ENCODE measurements at regions not wholly inside any gene's neighbourhood (a gene's known extent, or its start where the extent isn't known, plus 50 kb on each side); places are given as distances from the start of the nearest gene placed in this dataset.

DNA sequence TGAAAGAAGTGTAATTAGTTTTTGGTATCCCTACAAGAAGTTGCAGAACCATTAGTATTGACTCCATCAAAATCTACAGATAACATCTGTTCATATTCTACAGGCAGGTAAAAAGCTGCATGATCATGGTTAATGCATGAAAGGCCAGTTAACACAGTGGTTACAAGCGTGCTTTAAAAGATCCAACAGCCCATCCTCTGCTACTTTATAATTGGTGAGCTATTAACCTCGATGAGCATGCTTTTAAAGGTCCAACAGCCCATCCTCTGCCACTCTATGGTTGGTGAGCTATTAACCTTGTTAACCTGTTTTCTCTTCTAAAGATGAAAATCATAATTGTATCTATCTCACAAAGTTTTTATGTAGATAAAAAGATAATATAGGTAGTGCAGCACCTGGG, 289.3 kb downstream of the DUSP6 start:
- DNase-seq (no peak), ATAC-seq (ENCODE audit: insufficient read depth, low FRiP score) (no peak)
- Histone ChIP-seq H3K9ac (ENCODE audit: insufficient read depth in 1 of 2, low read length in 2 of 2) (no peak overlapping the region), H3K27me3 (ENCODE audit: control insufficient read depth in 3 of 3, insufficient read depth in 3 of 3, low read length in 2 of 3) (no peaks in the 10 kb centered on the region), H3K27ac (ENCODE audit: low read depth in 1 of 2, low read length in 1 of 2) (no peak overlapping the region), H3K9me3 (ENCODE audit: control insufficient read depth in 4 of 4, insufficient read depth in 3 of 4, low read length in 3 of 4) (no peaks in the 10 kb centered on the region), H3K36me3 (ENCODE audit: control insufficient read depth in 4 of 4, insufficient read depth in 4 of 4, low read length in 4 of 4) (no peaks in the 10 kb centered on the region), H3K4me3 (no peak overlapping the region), H3K4me1 (ENCODE audit: control insufficient read depth in 5 of 5, insufficient read depth in 5 of 5, low read length in 5 of 5) (peaks cover 0 to 10% (median 0%) of the 10 kb centered on the region in 5 donors)
- TF ChIP-seq, protein P1, sequence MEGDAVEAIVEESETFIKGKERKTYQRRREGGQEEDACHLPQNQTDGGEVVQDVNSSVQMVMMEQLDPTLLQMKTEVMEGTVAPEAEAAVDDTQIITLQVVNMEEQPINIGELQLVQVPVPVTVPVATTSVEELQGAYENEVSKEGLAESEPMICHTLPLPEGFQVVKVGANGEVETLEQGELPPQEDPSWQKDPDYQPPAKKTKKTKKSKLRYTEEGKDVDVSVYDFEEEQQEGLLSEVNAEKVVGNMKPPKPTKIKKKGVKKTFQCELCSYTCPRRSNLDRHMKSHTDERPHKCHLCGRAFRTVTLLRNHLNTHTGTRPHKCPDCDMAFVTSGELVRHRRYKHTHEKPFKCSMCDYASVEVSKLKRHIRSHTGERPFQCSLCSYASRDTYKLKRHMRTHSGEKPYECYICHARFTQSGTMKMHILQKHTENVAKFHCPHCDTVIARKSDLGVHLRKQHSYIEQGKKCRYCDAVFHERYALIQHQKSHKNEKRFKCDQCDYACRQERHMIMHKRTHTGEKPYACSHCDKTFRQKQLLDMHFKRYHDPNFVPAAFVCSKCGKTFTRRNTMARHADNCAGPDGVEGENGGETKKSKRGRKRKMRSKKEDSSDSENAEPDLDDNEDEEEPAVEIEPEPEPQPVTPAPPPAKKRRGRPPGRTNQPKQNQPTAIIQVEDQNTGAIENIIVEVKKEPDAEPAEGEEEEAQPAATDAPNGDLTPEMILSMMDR (IDR thresholded peaks at IDR 0.05; ENCODE audit: control extremely low read depth, extremely low read depth), result no peak
- WGBS, 2 donors, result 80 to 83% methylated on average over 2 of the region's 2 CpGs

DNA sequence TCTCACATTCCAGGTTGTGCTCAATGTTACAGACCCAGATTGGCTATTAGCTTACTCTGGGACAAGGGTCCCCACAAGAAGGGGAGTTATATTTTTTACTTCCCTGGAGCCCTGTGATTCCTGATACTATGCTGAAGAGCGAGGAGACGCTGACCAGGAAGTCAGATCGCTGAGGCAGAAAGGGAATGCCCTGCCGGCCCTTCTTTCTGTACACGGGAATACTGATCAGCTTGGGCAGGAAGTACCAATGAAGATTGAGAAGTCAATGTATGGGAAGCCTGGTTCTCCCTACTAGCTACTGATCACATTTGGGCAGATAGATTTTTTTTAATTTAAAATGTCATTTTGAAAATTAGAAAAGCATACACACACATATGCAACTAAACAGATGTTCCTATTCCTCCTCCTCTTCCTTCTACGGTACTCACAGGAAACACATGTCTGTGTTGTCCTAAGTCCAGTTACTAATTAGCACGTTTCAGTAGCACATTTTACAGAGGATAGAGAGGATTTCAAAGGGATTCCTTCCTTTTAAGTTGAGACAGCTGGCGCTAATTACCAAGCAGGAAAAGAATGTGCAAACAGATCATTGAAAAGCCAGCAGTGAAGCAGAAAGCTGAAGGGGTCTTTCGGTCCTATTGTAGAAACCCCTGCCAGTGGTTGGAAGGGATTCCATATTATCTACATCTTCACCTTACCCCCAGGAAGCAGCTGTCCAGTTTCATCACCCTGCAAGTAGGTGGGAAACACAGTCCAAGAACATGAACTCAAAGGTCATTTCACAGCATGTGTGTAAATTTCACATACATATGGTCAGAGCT, 292.4 kb downstream of the DUSP6 start:
- TF ChIP-seq, protein P1 (IDR thresholded peaks at IDR 0.05; ENCODE audit: control extremely low read depth, extremely low read depth), result no peak
- H3K36me3 ChIP-seq (ENCODE audit: control insufficient read depth in 4 of 4, insufficient read depth in 4 of 4, low read length in 4 of 4), result no peaks in the 10 kb centered on the region
- ATAC-seq (ENCODE audit: insufficient read depth, low FRiP score), result no peak
- no peaks in the 10 kb centered on the region for H3K9me3 ChIP-seq (ENCODE audit: control insufficient read depth in 4 of 4, insufficient read depth in 3 of 4, low read length in 3 of 4)
- H3K9ac ChIP-seq (ENCODE audit: insufficient read depth in 1 of 2, low read length in 2 of 2), result no peak overlapping the region
- H3K27me3 ChIP-seq (ENCODE audit: control insufficient read depth in 3 of 3, insufficient read depth in 3 of 3, low read length in 2 of 3), result no peaks in the 10 kb centered on the region
- H3K4me1 ChIP-seq (ENCODE audit: control insufficient read depth in 5 of 5, insufficient read depth in 5 of 5, low read length in 5 of 5), result peaks cover 0 to 10% (median 0%) of the 10 kb centered on the region in 5 donors
- no peak overlapping the region for H3K4me3 ChIP-seq
- H3K27ac ChIP-seq (ENCODE audit: low read depth in 1 of 2, low read length in 1 of 2), result no peak overlapping the region
- WGBS, 2 donors, result 49 to 52% methylated on average over 9 of the region's 9 CpGs
- DNase-seq, result peak in 1 of 3 donors; percentile 17

DNA sequence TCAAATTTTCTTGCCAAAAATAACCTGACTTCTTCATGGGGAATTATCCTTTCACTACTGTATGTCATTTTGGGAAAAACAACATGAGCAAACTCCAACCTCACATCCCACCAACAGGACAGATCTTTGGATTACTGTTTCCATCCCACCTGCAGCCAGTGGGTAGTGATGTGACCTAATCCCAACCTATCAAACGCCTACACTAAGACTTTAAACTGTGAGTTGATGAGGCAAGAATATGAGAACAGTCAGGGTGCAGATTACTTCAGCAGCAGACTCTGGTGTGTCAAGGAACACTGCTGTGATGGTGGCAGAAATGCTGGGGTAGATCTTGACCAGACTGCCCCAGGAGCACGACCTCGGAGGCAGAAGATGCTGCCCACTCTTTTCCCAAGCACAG, 293.2 kb downstream of the DUSP6 start:
- Histone ChIP-seq H3K4me3 (no peak overlapping the region), H3K4me1 (ENCODE audit: control insufficient read depth in 5 of 5, insufficient read depth in 5 of 5, low read length in 5 of 5) (peaks cover 0 to 10% (median 0%) of the 10 kb centered on the region in 5 donors), H3K9me3 (ENCODE audit: control insufficient read depth in 4 of 4, insufficient read depth in 3 of 4, low read length in 3 of 4) (no peaks in the 10 kb centered on the region), H3K36me3 (ENCODE audit: control insufficient read depth in 4 of 4, insufficient read depth in 4 of 4, low read length in 4 of 4) (no peaks in the 10 kb centered on the region), H3K27ac (ENCODE audit: low read depth in 1 of 2, low read length in 1 of 2) (no peak overlapping the region), H3K27me3 (ENCODE audit: control insufficient read depth in 3 of 3, insufficient read depth in 3 of 3, low read length in 2 of 3) (no peaks in the 10 kb centered on the region), H3K9ac (ENCODE audit: insufficient read depth in 1 of 2, low read length in 2 of 2) (no peak overlapping the region)
- DNase-seq (no peak), ATAC-seq (ENCODE audit: insufficient read depth, low FRiP score) (no peak)
- TF ChIP-seq, protein P1 (IDR thresholded peaks at IDR 0.05; ENCODE audit: control extremely low read depth, extremely low read depth), result no peak
- WGBS, 2 donors, result 92 to 93% methylated on average over 3 of the region's 3 CpGs

Measured in lung (tissue), 11 donors.